Neural crest cell (in vitro differentiated cells): ENCODE measurements at regions not wholly inside any gene's neighbourhood (a gene's known extent, or its start where the extent isn't known, plus 50 kb on each side); places are given as distances from the start of the nearest gene placed in this dataset.
A peak's percentile ranks its signal among the peaks of the same experiment; 100 is the strongest.

Source experiments
- DNase-seq: peaks from one replicate; pipeline ENCODE4 v3.0.0; 2021; ENCODE audit warnings: low read depth, mixed read lengths, low spot score
- H3K27ac Mint-ChIP-seq: one replicate; pipeline ENCODE4 v1.8.0; 2021; ENCODE audit warnings: mild to moderate bottlenecking, mixed read lengths; ENCODE audit not compliant: unreplicated experiment
- H3K27me3 Mint-ChIP-seq: 2 replicates; pipeline ENCODE4 v1.8.0; 2021; ENCODE audit warnings: low read depth, mild to moderate bottlenecking, mixed read lengths
- H3K36me3 Mint-ChIP-seq: 2 replicates; pipeline ENCODE4 v1.8.0; 2021; ENCODE audit warnings: low read depth, mild to moderate bottlenecking, mixed read lengths
- H3K4me1 Mint-ChIP-seq: 2 replicates; pipeline ENCODE4 v1.8.0; 2021; ENCODE audit warnings: mixed read lengths
- H3K4me3 Mint-ChIP-seq: one replicate; pipeline ENCODE4 v1.8.0; 2021; ENCODE audit warnings: mild to moderate bottlenecking, mixed read lengths
- H3K9me3 Mint-ChIP-seq: 2 replicates; pipeline ENCODE4 v1.8.0; 2021; ENCODE audit warnings: mixed read lengths
- TF ChIP-seq, protein P1 (sequence below): fragments of 200-600 bp; sonication (generic); conservative IDR thresholded peaks from 2 replicates; pipeline ENCODE4 v1.5.0; 2021; ENCODE audit warnings: antibody characterized with exemption, mild to moderate bottlenecking

DNA sequence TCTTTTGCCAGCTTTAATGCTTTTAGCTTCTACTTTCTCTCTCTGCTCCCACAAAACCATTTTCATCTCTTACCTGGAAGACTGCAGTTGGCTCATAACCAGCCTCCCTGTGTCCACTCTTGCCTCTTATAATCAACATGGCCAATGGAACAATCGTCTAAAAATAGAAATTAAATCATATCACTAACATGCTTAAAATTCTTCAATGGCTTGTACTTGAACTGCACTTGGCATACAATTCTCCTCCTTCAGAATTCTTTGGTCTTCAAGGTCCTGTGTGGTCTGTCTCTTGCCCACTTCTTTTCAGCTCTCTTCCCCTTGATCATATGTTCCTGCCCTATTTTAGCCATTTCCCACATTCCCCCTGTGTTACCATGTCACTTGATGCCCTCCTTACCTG, 342.2 kb downstream of the ATP23 start:
- H3K4me3 Mint-ChIP-seq: no peak overlapping the region
- H3K9me3 Mint-ChIP-seq: peaks cover 3% of the 10 kb centered on the region
- H3K4me1 Mint-ChIP-seq: peaks cover 14% of the 10 kb centered on the region
- peaks cover 3% of the 10 kb centered on the region for H3K36me3 Mint-ChIP-seq
- H3K27ac Mint-ChIP-seq: no peak overlapping the region
- H3K27me3 Mint-ChIP-seq: no peaks in the 10 kb centered on the region
- TF ChIP-seq, protein P1, sequence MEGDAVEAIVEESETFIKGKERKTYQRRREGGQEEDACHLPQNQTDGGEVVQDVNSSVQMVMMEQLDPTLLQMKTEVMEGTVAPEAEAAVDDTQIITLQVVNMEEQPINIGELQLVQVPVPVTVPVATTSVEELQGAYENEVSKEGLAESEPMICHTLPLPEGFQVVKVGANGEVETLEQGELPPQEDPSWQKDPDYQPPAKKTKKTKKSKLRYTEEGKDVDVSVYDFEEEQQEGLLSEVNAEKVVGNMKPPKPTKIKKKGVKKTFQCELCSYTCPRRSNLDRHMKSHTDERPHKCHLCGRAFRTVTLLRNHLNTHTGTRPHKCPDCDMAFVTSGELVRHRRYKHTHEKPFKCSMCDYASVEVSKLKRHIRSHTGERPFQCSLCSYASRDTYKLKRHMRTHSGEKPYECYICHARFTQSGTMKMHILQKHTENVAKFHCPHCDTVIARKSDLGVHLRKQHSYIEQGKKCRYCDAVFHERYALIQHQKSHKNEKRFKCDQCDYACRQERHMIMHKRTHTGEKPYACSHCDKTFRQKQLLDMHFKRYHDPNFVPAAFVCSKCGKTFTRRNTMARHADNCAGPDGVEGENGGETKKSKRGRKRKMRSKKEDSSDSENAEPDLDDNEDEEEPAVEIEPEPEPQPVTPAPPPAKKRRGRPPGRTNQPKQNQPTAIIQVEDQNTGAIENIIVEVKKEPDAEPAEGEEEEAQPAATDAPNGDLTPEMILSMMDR: no peak
- DNase-seq: no peak

DNA sequence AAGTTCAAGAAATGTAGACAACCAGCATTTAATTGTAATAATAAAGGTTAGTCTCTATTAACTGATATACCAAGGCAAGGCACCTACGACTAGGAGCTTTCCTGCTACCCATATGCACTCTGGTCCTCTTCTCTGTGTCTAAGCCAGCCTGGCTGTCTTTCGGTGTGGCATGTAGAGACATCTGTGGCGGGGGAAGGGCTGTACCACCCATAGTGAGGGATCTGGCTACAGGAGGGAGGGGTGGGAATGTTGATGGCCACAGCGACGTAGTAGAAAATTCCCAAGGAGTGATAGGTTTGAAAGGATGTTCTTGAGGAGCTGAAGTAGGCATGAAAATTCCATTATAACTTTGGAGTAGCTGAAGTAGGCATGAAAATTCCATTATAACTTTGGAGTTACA, 344.2 kb downstream of the ATP23 start:
- DNase-seq: no peak
- Mint-ChIP-seq H3K27me3 (no peaks in the 10 kb centered on the region), H3K4me3 (no peak overlapping the region), H3K9me3 (no peaks in the 10 kb centered on the region), H3K27ac (peak overlapping the region; percentile 51), H3K4me1 (peaks cover 14% of the 10 kb centered on the region), H3K36me3 (peaks cover 2% of the 10 kb centered on the region)
- TF ChIP-seq, protein P1: no peak

DNA sequence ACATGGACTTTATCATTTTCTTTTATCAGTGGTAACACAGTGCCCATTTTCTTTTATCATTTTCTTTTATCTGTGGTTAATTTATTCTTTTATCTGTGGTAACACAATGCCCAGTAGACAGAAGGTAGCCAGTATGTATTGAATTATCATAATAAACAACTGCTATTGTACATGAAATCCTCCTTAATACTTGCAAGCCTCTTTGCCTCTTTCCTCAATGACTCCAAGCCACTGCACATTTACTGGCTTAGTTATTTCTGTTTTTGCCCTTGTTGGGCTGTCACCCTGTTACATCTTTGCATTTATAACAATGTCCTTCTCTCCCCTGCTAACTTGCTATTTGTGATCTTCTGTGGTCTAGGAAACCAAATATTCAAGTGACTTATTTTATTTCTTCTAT, 345.0 kb downstream of the ATP23 start:
- peaks cover 14% of the 10 kb centered on the region for H3K4me1 Mint-ChIP-seq
- H3K36me3 Mint-ChIP-seq: peaks cover 2% of the 10 kb centered on the region
- H3K27ac Mint-ChIP-seq: no peak overlapping the region
- H3K4me3 Mint-ChIP-seq: no peak overlapping the region
- TF ChIP-seq, protein P1: no peak
- H3K27me3 Mint-ChIP-seq: no peaks in the 10 kb centered on the region
- no peaks in the 10 kb centered on the region for H3K9me3 Mint-ChIP-seq
- DNase-seq: no peak

DNA sequence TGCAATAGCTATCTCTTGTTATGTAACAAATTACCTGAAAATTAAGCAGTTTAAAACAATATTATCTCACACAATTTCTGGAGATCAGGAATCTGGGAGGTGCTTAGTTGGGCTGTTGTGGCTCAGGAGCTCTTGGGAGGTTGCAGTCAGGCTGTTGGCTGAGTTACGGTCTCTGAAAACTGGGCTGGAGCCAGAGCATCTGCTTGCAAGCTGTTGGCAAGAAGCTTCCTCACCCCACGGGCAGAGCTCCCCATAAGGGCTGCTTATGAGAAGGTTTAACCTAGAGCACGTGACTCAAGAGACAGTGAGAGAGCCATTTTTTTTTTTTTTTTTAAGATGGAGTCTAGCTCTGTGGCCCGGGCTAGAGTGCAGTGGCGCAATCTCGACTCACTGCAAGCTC, 346.8 kb downstream of the ATP23 start:
- H3K4me3 Mint-ChIP-seq: no peak overlapping the region
- TF ChIP-seq, protein P1: no peak
- H3K27ac Mint-ChIP-seq: no peak overlapping the region
- no peaks in the 10 kb centered on the region for H3K9me3 Mint-ChIP-seq
- no peak for DNase-seq
- H3K36me3 Mint-ChIP-seq: no peaks in the 10 kb centered on the region
- no peaks in the 10 kb centered on the region for H3K27me3 Mint-ChIP-seq
- peaks cover 14% of the 10 kb centered on the region for H3K4me1 Mint-ChIP-seq

DNA sequence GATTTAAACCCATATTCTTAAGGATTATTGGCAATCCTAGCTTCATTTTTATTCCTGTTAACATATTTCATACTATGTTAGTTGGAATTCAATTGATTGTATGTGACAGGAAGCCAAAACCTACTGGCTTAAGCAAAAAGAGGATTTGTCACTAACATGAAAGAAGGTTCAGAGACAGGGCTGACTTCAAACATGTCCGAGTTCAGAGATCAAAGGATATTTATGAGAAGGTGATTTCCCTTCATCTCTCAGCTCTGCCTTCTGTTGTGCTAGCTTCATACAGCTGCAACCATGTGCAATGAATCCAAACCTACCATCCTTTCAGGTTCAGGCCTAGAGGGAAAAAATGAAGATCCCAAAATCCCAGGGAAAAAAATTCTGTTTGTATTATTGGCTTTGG, 349.7 kb downstream of the ATP23 start:
- no peaks in the 10 kb centered on the region for H3K36me3 Mint-ChIP-seq
- TF ChIP-seq, protein P1: no peak
- no peak overlapping the region for H3K27ac Mint-ChIP-seq

More for the DNA sequence above, 349.7 kb downstream of the ATP23 start:
- Mint-ChIP-seq H3K4me3 (no peak overlapping the region), H3K4me1 (peaks cover 7% of the 10 kb centered on the region), H3K9me3 (no peaks in the 10 kb centered on the region), H3K27me3 (no peaks in the 10 kb centered on the region)
- no peak for DNase-seq
